GM18909 (cell line): ENCODE measurements at regions not wholly inside any gene's neighbourhood (a gene's known extent, or its start where the extent isn't known, plus 50 kb on each side); places are given as distances from the start of the nearest gene placed in this dataset.

Experiments used
- ATAC-seq: cut with Tn5 transposase; IDR thresholded peaks from one replicate; pipeline ENCODE4 v1.9.1; 2021; ENCODE audit warnings: mild to moderate bottlenecking; ENCODE audit not compliant: unreplicated experiment, poor library complexity

- ATAC-seq = no peak
Measured at GRCh38 chr16:14337303-14338191, 266.4 kb downstream of the MRTFB start.

GRCh38 chr16:14335297-14335696 is 264.2 kb downstream of the MRTFB start:
- no peak for ATAC-seq

- ATAC-seq = no peak
Measured at GRCh38 chr16:14334366-14335080, 263.4 kb downstream of the MRTFB start.

GRCh38 chr16:14333361-14333760 is 262.2 kb downstream of the MRTFB start:
- no peak for ATAC-seq

- no peak for ATAC-seq
Measured at GRCh38 chr16:14331020-14331419, 259.9 kb downstream of the MRTFB start.

GRCh38 chr16:14329727-14330350 is 258.7 kb downstream of the MRTFB start:
- no peak for ATAC-seq

- no peak for ATAC-seq
Measured at GRCh38 chr16:14325502-14326401, 254.6 kb downstream of the MRTFB start.

- no peak for ATAC-seq
Measured at GRCh38 chr16:14324581-14324980, 253.5 kb downstream of the MRTFB start.

GRCh38 chr16:14322186-14322585 is 251.1 kb downstream of the MRTFB start:
- ATAC-seq = no peak

- no peak for ATAC-seq
Measured at GRCh38 chr16:14321542-14321941, 250.4 kb downstream of the MRTFB start.

GRCh38 chr16:14320406-14320805 is 249.3 kb downstream of the MRTFB start:
- no peak for ATAC-seq
